PC-3 (cell line): ENCODE measurements at regions not wholly inside any gene's neighbourhood (a gene's known extent, or its start where the extent isn't known, plus 50 kb on each side); places are given as distances from the start of the nearest gene placed in this dataset.

Experiments used
- ATAC-seq: fragments of 200-7000 bp; cut with Tn5 transposase; 2 replicates; pipeline ENCODE4 v1.9.1; 2020; ENCODE audit warnings: mild to moderate bottlenecking, moderate library complexity
- BruUV-seq: library from RNA; stranded (reverse); fragments of 400-500 nt; replicated peaks from 2 replicates; lab custom pipeline; 2021; lab: Mats Ljungman, UMichigan
- CTCF ChIA-PET: fragments of 300-600 bp; sonication (Branson Sonifier 250); formaldehyde crosslinking; loops from one replicate; lab custom pipeline; 2022; ENCODE audit warnings: antibody characterized with exemption; lab: Charles Lee
- POLR2A ChIA-PET: fragments of 300-600 bp; sonication (Branson Sonifier 250); formaldehyde crosslinking; loops from one replicate; lab custom pipeline; 2022; ENCODE audit warnings: antibody characterized with exemption; ENCODE audit not compliant: unreplicated experiment; lab: Charles Lee
- DNase-seq: peaks from one replicate; pipeline ENCODE4 v3.0.0-alpha.2; 2015
- H2AFZ ChIP-seq: fragments of 300-600 bp; sonication (generic); 2 replicates; pipeline ENCODE4 v1.6.0; 2016; ENCODE audit warnings: antibody characterized with exemption, low read length
- H3F3A ChIP-seq: fragments of 300-600 bp; sonication (generic); one replicate; pipeline ENCODE4 v1.6.0; 2017; ENCODE audit warnings: antibody characterized with exemption, low read length, control low read depth, mild to moderate bottlenecking; ENCODE audit not compliant: unreplicated experiment
- H3K27ac ChIP-seq: fragments of 300-600 bp; sonication (generic); 2 replicates; pipeline ENCODE4 v1.5.1; 2016; ENCODE audit warnings: mild to moderate bottlenecking, low read length
- H3K27me3 ChIP-seq: fragments of 300-600 bp; sonication (generic); 2 replicates; pipeline ENCODE4 v1.6.1; 2016; ENCODE audit warnings: low read length, mixed read lengths
- H3K36me3 ChIP-seq: fragments of 300-600 bp; sonication (generic); 2 replicates; pipeline ENCODE4 v1.6.1; 2016; ENCODE audit warnings: low read depth, mixed run types, low read length, mixed read lengths
- H3K4me1 ChIP-seq: fragments of 300-600 bp; sonication (generic); 2 replicates; pipeline ENCODE4 v1.5.1; 2016; ENCODE audit warnings: low read length; ENCODE audit not compliant: insufficient read depth
- H3K4me2 ChIP-seq: fragments of 300-600 bp; sonication (generic); 2 replicates; pipeline ENCODE4 v1.6.0; 2016; ENCODE audit warnings: low read length
- H3K4me3 ChIP-seq: fragments of 300-600 bp; sonication (generic); 2 replicates; pipeline ENCODE4 v1.5.1; 2016; ENCODE audit warnings: mild to moderate bottlenecking, low read length, mixed read lengths
- H3K79me2 ChIP-seq: fragments of 300-600 bp; sonication (generic); 2 replicates; pipeline ENCODE4 v1.6.1; 2017; ENCODE audit warnings: low read length, mixed read lengths
- H3K9ac ChIP-seq: fragments of 300-600 bp; sonication (generic); 2 replicates; pipeline ENCODE4 v1.6.0; 2016; ENCODE audit warnings: mild to moderate bottlenecking, low read length
- H3K9me2 ChIP-seq: fragments of 300-600 bp; sonication (generic); replicated peaks from 2 replicates; pipeline ENCODE4 v1.6.1; 2016; ENCODE audit warnings: mixed run types, low read length, mixed read lengths
- H3K9me3 ChIP-seq: fragments of 300-600 bp; sonication (generic); 2 replicates; pipeline ENCODE4 v1.6.1; 2016; ENCODE audit warnings: low read length, mixed read lengths
- H4K20me1 ChIP-seq: fragments of 300-600 bp; sonication (generic); 2 replicates; pipeline ENCODE4 v1.6.1; 2016; ENCODE audit warnings: low read length, mixed read lengths
- EZH2 ChIP-seq: fragments of 300-600 bp; sonication (generic); IDR thresholded peaks from one replicate; pipeline ENCODE4 v1.6.1; 2017; ENCODE audit warnings: antibody characterized with exemption, mild to moderate bottlenecking, low read length; ENCODE audit not compliant: unreplicated experiment
- EZH2phosphoT487 ChIP-seq: fragments of 300-600 bp; sonication (generic); IDR thresholded peaks from 2 replicates; pipeline ENCODE4 v1.6.1; 2018; ENCODE audit warnings: mild to moderate bottlenecking, antibody characterized with exemption, low read length, borderline replicate concordance
- intact Hi-C: fragments of 100-400 bp; cut with micrococcal nuclease; formaldehyde crosslinking; loops from 2 replicates; pipeline ENCODE4 v1.9.0; 2023
- TF ChIP-seq, protein P1 (sequence below): fragments of 300-600 bp; sonication (generic); conservative IDR thresholded peaks from 2 replicates; pipeline ENCODE4 v1.5.1; 2017; ENCODE audit warnings: antibody characterized with exemption, low read depth, mild to moderate bottlenecking, low read length

DNA sequence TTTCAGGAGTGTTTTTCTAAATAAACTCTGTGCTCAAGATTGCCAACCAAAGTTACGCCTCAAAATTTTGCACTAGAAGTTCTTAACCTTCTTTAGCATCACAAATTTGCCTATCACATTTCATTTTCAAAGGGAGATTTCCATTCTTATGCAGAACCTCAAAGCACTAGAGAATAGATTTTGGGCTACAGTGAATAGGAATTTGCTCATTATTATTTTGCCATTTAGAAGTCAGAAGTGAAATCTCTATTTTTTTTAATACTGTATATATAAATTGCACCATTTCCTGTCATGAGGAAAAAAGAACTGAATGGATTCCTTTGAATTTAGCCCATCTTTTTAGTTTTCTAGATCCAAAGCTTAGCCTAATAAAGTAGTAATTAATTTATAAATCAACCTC is 796.4 kb downstream of the ADGRL2 start:
- DNase-seq (no peak), ATAC-seq (no peak)
- H3K9ac ChIP-seq, result no peak overlapping the region
- H3F3A ChIP-seq, result no peaks in the 10 kb centered on the region
- no peak overlapping the region for H3K27ac ChIP-seq
- no peaks in the 10 kb centered on the region for H3K9me2 ChIP-seq
- H4K20me1 ChIP-seq, result no peaks in the 10 kb centered on the region
- ChIA-PET POLR2A (no interaction called here), CTCF (no interaction called here)
- H3K4me2 ChIP-seq, result no peak overlapping the region
- H3K27me3 ChIP-seq, result peaks cover 20% of the 10 kb centered on the region; the same call in 1 of the 2 replicates
- no peaks in the 10 kb centered on the region for H3K79me2 ChIP-seq
- TF ChIP-seq EZH2 (no peak), EZH2phosphoT487 (no peak)
- TF ChIP-seq, protein P1, sequence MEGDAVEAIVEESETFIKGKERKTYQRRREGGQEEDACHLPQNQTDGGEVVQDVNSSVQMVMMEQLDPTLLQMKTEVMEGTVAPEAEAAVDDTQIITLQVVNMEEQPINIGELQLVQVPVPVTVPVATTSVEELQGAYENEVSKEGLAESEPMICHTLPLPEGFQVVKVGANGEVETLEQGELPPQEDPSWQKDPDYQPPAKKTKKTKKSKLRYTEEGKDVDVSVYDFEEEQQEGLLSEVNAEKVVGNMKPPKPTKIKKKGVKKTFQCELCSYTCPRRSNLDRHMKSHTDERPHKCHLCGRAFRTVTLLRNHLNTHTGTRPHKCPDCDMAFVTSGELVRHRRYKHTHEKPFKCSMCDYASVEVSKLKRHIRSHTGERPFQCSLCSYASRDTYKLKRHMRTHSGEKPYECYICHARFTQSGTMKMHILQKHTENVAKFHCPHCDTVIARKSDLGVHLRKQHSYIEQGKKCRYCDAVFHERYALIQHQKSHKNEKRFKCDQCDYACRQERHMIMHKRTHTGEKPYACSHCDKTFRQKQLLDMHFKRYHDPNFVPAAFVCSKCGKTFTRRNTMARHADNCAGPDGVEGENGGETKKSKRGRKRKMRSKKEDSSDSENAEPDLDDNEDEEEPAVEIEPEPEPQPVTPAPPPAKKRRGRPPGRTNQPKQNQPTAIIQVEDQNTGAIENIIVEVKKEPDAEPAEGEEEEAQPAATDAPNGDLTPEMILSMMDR, result no peak
- no peak overlapping the region for H3K4me3 ChIP-seq
- no peak overlapping the region for H2AFZ ChIP-seq
- no peaks in the 10 kb centered on the region for H3K9me3 ChIP-seq
- intact Hi-C loops, result no loop called here
- H3K36me3 ChIP-seq, result no peaks in the 10 kb centered on the region
- no peaks in the 10 kb centered on the region for H3K4me1 ChIP-seq
- BruUV-seq, result no TSS peak

DNA sequence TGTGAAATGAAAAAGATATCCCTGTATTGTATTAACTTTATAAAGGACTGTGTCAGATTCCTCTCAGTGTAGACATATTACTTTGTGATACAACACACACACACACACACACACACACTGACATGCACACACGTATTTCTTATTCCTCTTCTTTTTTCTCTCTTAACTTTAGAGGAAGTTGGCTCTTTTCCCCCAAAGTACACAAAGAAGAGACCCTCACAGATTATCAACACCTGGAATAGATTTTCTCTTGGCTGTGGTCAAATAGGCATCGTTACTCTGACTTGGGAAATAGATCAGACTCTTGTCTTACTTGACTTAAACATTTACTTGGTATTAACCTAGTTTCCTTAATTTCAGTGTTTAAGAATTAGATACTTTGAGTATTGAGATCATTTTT is 792.8 kb downstream of the ADGRL2 start:
- peaks cover 10% of the 10 kb centered on the region; the same call in 1 of the 2 replicates for H3K27me3 ChIP-seq
- H3K4me2 ChIP-seq, result no peak overlapping the region
- intact Hi-C loops, result no loop called here
- no peaks in the 10 kb centered on the region for H3K9me2 ChIP-seq
- H3F3A ChIP-seq, result no peaks in the 10 kb centered on the region
- H2AFZ ChIP-seq, result no peak overlapping the region
- BruUV-seq, result no TSS peak
- no peak overlapping the region for H3K9ac ChIP-seq
- ATAC-seq, result no peak
- H3K4me3 ChIP-seq, result no peak overlapping the region
- no peak for DNase-seq
- CTCF ChIA-PET, result no interaction called here
- H3K36me3 ChIP-seq, result no peaks in the 10 kb centered on the region
- no peaks in the 10 kb centered on the region for H3K4me1 ChIP-seq
- no peaks in the 10 kb centered on the region for H4K20me1 ChIP-seq
- no peaks in the 10 kb centered on the region for H3K79me2 ChIP-seq
- no peaks in the 10 kb centered on the region for H3K9me3 ChIP-seq
- H3K27ac ChIP-seq, result no peak overlapping the region
- POLR2A ChIA-PET, result no interaction called here
- TF ChIP-seq EZH2 (no peak), EZH2phosphoT487 (no peak)
- TF ChIP-seq, protein P1, result no peak

DNA sequence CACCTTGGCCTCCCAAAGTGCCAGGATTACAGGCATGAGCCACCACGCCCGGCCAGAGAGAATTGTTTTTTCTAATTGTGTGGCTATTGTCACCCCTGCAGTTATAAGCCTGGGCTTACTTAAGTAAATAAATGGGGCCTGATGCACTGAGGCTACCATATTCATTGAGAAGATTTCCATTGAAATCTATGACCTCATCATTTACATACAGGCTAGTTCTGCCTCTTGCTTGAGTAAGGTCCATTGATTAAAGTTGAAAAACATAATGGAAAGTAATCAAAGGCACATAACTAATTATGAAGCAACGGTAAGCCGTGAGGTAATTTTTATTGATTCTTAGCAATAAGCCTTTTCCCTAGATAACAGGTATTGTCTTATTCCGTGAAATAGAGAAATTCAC is 788.9 kb downstream of the ADGRL2 start:
- no TSS peak for BruUV-seq

More for the DNA sequence above, 788.9 kb downstream of the ADGRL2 start:
- Histone ChIP-seq H3K4me3 (no peak overlapping the region), H3K27me3 (0 out of 2 replicates have a peak, but pooled peaks cover 5% of the 10 kb centered on the region), H3K36me3 (no peaks in the 10 kb centered on the region), H3K9me2 (no peaks in the 10 kb centered on the region), H2AFZ (no peak overlapping the region), H4K20me1 (no peaks in the 10 kb centered on the region), H3K9ac (no peak overlapping the region), H3F3A (no peaks in the 10 kb centered on the region), H3K9me3 (no peaks in the 10 kb centered on the region), H3K27ac (no peak overlapping the region), H3K79me2 (no peaks in the 10 kb centered on the region), H3K4me2 (no peak overlapping the region), H3K4me1 (no peaks in the 10 kb centered on the region)
- ATAC-seq (no peak), DNase-seq (no peak)
- intact Hi-C loops, result no loop called here
- ChIA-PET CTCF (no interaction called here), POLR2A (no interaction called here)
- no peak for TF ChIP-seq EZH2
- TF ChIP-seq, protein P1, result no peak
- no peak for TF ChIP-seq EZH2phosphoT487
